AG04450 (cell line): ENCODE measurements at regions not wholly inside any gene's neighbourhood (a gene's known extent, or its start where the extent isn't known, plus 50 kb on each side); places are given as distances from the start of the nearest gene placed in this dataset.

Experiments
- CTCF ChIA-PET: fragments of 300-600, 350-600 bp; formaldehyde crosslinking; extraction: SDS; loops from one replicate; lab custom pipeline; 2022; ENCODE audit warnings: antibody characterized with exemption, inconsistent platforms; lab: Charles Lee
- POLR2A ChIA-PET: fragments of 350-600 bp; formaldehyde crosslinking; extraction: SDS; loops from one replicate; lab custom pipeline; 2021; ENCODE audit warnings: antibody characterized with exemption, inconsistent platforms; lab: Yijun Ruan, JAX
- DNase-seq: peaks from one replicate; pipeline ENCODE4 v3.0.0-alpha.2; 2011; ENCODE audit warnings: low read depth, low spot score
- H3K27ac ChIP-seq: one replicate; pipeline ENCODE4 v1.5.1; 2012; ENCODE audit warnings: low read depth, low read length, control low read depth
- H3K27me3 ChIP-seq: one replicate; pipeline ENCODE4 v1.6.0; 2012; ENCODE audit warnings: low read length; ENCODE audit not compliant: control insufficient read depth, insufficient read depth
- H3K4me3 ChIP-seq: 2 replicates; pipeline ENCODE4 v1.5.1; 2011; ENCODE audit warnings: mild to moderate bottlenecking, low read depth, low read length, control low read depth
- H3K9me3 ChIP-seq: 2 replicates; pipeline ENCODE4 v1.5.1; 2012; ENCODE audit warnings: low read length; ENCODE audit not compliant: control insufficient read depth, insufficient read depth
- TF ChIP-seq, protein P1 (sequence below): IDR thresholded peaks from 2 replicates; pipeline ENCODE4 v1.5.1; 2011; ENCODE audit warnings: low read depth, low read length, control low read depth, inconsistent platforms

GRCh38 chr20:10731190-10731965 is 57.6 kb upstream of the JAG1 start:
- no peaks in the 10 kb centered on the region for H3K9me3 ChIP-seq
- no peak overlapping the region for H3K4me3 ChIP-seq
- no peak overlapping the region for H3K27ac ChIP-seq
- DNase-seq = no peak
- no peaks in the 10 kb centered on the region for H3K27me3 ChIP-seq
- POLR2A ChIA-PET = no interaction called here
- TF ChIP-seq, protein P1, sequence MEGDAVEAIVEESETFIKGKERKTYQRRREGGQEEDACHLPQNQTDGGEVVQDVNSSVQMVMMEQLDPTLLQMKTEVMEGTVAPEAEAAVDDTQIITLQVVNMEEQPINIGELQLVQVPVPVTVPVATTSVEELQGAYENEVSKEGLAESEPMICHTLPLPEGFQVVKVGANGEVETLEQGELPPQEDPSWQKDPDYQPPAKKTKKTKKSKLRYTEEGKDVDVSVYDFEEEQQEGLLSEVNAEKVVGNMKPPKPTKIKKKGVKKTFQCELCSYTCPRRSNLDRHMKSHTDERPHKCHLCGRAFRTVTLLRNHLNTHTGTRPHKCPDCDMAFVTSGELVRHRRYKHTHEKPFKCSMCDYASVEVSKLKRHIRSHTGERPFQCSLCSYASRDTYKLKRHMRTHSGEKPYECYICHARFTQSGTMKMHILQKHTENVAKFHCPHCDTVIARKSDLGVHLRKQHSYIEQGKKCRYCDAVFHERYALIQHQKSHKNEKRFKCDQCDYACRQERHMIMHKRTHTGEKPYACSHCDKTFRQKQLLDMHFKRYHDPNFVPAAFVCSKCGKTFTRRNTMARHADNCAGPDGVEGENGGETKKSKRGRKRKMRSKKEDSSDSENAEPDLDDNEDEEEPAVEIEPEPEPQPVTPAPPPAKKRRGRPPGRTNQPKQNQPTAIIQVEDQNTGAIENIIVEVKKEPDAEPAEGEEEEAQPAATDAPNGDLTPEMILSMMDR = no peak
- CTCF ChIA-PET = interaction anchor here (0.6 kb wide), 1 partner anchor 434 kb away, joined by 6 read pairs; no protein-coding TSS in a partner anchor

DNA sequence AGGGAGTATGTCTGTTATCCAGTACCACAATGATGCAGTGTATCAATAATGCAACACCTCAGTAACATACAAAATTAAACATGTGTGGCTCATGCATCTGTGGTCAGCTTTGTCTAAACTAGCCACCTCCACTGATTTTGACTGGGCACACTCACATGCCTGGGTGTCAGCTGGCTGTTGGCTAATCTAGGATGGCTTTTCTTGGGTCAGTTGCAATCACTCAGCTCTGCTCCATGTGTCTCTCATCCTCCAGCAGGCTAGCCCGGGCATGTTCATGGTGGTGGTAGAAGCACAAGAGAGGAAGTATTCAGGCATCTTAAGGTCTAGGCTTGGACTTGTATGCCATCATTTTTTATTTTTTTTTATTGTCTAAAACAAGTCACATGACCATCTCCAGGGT is 59.3 kb upstream of the JAG1 start:
- ChIA-PET CTCF (no interaction called here), POLR2A (no interaction called here)
- TF ChIP-seq, protein P1 = no peak
- H3K9me3 ChIP-seq = no peaks in the 10 kb centered on the region
- H3K27ac ChIP-seq = no peak overlapping the region
- H3K27me3 ChIP-seq = no peaks in the 10 kb centered on the region
- H3K4me3 ChIP-seq = no peak overlapping the region
- DNase-seq = no peak

GRCh38 chr20:10735195-10735949 is 61.6 kb upstream of the JAG1 start:
- TF ChIP-seq, protein P1 = no peak
- POLR2A ChIA-PET = interaction anchor here (0.8 to 1.6 kb wide), 3 partner anchors 27 to 189 kb away, joined by 3 to 4 read pairs (median 4); no protein-coding TSS in a partner anchor
- no peak for DNase-seq
- peak overlapping the region; percentile 31 for H3K27ac ChIP-seq
- no peak overlapping the region for H3K4me3 ChIP-seq
- CTCF ChIA-PET = interaction anchor here (1.0 kb wide), 2 partner anchors 61 to 385 kb away, joined by 3 read pairs; no protein-coding TSS in a partner anchor
- H3K9me3 ChIP-seq = no peaks in the 10 kb centered on the region
- no peaks in the 10 kb centered on the region for H3K27me3 ChIP-seq

DNA sequence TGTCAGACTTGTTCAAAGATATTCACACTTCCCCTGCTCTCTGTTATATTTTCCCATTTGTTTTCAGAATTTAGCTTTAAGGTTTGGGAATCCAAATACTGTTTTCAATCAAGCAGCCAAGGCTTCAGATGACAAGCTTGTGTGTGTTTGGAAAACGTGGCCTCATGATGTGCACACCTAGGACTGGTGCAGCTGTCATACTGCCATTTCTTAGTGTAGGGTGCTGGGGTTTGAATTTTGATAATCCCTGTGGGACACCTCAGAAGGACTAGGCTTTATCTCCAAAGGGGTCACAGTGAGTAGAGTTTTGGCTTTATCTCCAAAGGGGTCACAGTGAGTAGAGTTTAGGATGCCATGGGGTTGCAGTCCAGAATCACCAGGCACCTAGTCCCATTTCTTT is 65.3 kb upstream of the JAG1 start:
- DNase-seq = no peak
- CTCF ChIA-PET = no interaction called here
- no peaks in the 10 kb centered on the region for H3K9me3 ChIP-seq
- POLR2A ChIA-PET = no interaction called here
- H3K27me3 ChIP-seq = no peaks in the 10 kb centered on the region
- no peak overlapping the region for H3K27ac ChIP-seq
- no peak overlapping the region for H3K4me3 ChIP-seq
- TF ChIP-seq, protein P1 = no peak
